LNCAP (cell line): ENCODE measurements at regions not wholly inside any gene's neighbourhood (a gene's known extent, or its start where the extent isn't known, plus 50 kb on each side); places are given as distances from the start of the nearest gene placed in this dataset.

Source experiments
- CTCF ChIP-seq: fragments of 450-650 bp; IDR thresholded peaks from 2 replicates; pipeline ENCODE4 v1.5.1; 2017; ENCODE audit warnings: mild to moderate bottlenecking

- TF ChIP-seq CTCF, result no peak
Observed at GRCh38 chr3:64859625-64860535, 172.1 kb upstream of the ADAMTS9 start.

DNA sequence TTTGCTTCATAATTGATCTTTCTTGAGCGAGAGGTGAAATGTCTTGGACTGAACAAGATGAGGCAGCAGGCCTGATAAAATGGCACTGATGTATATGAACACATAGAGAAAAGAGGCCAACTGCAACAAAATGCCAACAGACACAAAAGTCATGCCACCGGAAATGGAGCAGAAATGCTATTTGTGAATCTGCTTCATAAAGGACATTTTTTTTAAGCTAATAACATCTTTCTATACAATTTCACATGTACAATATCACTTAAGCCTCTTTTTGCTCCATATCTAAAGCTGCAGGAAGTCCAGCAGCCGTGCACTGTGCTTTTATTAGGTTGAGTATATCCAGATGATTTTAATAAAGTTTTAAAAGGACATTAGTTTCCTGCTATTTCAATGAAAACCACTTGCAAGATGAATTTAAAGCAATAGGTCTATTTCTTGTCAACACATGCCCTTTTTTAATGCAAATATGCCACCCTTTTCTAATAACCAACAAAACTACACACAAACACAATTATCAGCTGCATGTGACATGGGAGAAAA is 169.2 kb upstream of the ADAMTS9 start:
- no peak for TF ChIP-seq CTCF

GRCh38 chr3:64856106-64856505 is 168.3 kb upstream of the ADAMTS9 start:
- TF ChIP-seq CTCF, result no peak

GRCh38 chr3:64853456-64853855 is 165.7 kb upstream of the ADAMTS9 start:
- TF ChIP-seq CTCF, result no peak

DNA sequence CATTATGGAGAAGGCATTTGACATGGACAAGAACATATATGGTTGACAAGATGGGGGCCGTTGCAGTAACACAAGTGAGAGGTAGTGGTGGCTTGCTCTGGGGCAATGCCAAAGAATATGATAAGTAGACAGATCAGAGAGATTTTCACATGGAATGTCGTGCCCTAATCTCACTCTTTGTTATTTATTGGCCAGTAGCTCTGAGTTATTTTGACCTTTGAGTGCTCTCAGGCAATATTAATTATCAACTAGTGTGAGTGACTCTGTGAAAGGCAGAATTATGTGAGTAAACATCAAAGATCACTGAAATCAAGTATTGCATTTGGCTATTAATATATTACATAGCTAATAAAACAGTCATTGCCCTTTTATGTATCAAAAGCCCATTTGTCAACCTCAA is 164.9 kb upstream of the ADAMTS9 start:
- TF ChIP-seq CTCF, result no peak

GRCh38 chr3:64848822-64849221 is 161.0 kb upstream of the ADAMTS9 start:
- no peak for TF ChIP-seq CTCF

DNA sequence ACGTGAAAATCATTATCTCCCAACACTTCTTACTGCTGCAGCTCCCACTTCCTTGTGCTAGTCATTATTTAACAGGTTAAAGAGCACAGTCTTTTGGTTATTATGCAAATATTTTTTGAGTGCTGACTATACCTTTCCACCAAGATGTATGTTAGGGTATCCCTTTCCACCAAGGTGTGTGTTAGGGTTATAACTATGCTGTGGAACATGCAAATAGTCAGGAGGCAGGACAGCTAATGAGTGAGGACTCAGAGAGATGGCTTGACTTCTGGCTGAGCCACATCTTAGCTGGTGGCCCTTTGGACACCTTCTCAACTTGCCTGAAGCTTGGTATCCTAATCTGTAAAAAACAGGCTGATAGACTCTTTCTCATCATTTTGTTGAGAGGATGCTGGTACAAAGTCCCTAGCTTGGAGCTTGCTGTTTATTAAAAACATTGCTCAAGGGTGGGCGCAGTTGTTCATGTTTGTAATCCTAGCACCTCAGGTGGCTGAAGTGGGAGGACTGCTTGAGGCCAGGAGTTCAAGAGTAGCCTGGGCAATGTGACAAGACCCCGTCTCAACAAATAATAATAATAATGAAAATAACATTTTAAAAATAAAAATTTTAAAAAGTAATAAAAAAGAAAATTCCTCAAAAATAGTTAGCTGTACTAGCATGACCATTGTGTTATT is 160.5 kb upstream of the ADAMTS9 start:
- TF ChIP-seq CTCF, result no peak
